GM19372 (cell line): ENCODE measurements at regions not wholly inside any gene's neighbourhood (a gene's known extent, or its start where the extent isn't known, plus 50 kb on each side); places are given as distances from the start of the nearest gene placed in this dataset.
"Not testable (repeated sequence)": the region's sequence is repeated elsewhere in the genome, so short reads cannot be mapped to it uniquely, and the experiment has no call there.

ENCODE experiments used
- ATAC-seq: cut with Tn5 transposase; IDR thresholded peaks from one replicate; pipeline ENCODE4 v1.9.1; 2021; ENCODE audit warnings: mild to moderate bottlenecking, low read depth, moderate library complexity; ENCODE audit not compliant: unreplicated experiment

GRCh38 chr1:80365359-80366021 is 1359.0 kb upstream of the ADGRL4 start:
- no peak for ATAC-seq

DNA sequence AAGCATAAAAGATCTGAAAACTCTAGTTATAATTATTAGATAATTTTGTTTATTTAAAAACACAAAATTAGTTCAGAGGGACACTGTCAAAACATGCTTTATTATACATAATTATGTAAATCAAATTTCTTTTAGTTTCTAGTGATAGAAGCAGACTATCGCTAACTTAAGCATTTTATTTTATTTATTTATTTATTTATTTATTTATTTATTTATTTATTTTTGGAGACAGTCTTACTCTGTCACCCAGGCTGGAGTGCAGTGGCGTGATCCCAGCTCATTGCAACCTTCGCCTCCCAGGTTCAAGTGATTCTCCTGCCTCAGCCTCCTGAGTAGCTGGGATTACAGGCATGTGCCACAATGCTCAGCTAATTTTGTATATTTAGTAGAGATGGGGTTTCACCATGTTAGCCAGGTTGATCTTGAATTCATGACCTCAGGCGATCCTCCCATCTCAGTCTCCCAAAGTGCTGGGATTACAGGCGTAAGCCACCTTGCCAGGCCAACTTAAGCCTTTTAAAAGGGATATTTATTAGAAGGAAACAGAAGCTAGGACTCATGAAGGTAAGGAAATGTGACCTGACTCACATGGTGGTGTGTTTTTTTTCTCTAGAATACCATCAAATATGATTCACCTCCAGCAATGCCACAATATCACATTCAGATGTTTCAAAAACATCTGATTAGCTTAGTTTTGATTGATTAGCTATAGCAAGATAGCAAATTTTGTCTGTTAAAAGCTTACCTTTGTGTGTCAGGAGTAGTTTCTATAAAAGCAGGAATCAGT is 1357.4 kb upstream of the ADGRL4 start:
- ATAC-seq: no peak

DNA sequence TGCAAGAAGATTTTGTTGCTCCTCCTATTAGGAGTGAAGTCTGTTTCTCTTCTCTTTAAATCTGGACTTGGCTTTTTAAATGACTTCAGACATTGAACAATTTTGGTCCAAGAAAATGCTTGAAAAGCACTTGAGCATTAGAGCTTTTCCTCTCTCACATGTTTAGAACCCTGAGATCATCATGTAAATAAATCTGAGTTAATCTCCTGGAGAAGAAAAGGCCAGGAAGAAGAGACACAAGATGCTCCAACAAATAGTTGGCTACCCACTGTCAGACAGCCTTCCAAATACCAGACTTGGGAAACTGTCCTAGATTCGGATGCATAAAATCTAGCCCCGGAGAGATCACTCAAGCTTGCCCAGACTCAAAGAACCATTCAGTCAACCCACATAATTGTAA is 1353.1 kb upstream of the ADGRL4 start:
- ATAC-seq: no peak

GRCh38 chr1:80349218-80349617 is 1342.7 kb upstream of the ADGRL4 start:
- ATAC-seq: no peak

- no peak for ATAC-seq
Observed at GRCh38 chr1:80341021-80341420, 1334.5 kb upstream of the ADGRL4 start.

DNA sequence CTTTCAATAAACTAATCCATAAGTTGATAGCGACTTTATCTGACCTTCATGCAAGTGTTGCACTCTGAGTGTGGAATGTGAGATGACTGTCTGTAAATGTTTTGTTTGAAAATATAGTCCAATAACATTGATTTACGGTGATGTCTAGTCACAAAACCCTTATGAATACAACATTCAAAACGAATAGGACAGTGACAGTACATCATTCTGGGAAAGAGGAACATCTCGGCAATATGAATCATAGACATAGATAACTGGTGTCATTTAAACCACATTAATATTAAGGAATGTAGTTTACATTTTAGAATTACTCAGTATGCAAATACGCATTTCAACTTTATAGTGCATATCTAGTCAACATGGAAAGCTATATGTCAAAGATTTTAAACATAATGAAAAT is 1311.6 kb upstream of the ADGRL4 start:
- no peak for ATAC-seq

DNA sequence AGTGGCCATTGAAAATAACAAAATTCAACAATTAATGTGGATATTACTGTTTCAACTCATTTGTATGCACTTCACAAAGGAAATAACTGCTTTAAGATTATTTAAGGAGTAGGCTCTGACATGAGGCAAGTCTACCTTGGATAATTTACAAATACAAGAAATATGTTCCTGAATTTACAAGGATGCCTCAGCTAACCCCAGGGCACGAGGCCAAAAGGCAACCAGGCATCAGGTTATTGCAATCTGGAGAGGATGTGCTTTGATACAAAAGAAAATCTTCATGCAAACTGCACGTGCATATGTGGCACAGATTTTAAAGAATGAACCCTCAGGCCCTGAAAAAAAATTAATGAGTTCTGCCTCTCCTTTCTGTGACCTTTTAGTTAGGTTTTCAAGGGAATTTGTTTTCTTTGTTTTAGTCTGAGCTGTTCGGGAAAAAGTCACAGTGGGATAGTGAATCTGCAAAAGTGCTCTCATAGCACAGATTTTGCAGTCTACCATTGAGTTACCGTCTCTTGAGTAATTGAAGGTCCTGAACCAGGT is 1304.2 kb upstream of the ADGRL4 start:
- ATAC-seq: no peak

DNA sequence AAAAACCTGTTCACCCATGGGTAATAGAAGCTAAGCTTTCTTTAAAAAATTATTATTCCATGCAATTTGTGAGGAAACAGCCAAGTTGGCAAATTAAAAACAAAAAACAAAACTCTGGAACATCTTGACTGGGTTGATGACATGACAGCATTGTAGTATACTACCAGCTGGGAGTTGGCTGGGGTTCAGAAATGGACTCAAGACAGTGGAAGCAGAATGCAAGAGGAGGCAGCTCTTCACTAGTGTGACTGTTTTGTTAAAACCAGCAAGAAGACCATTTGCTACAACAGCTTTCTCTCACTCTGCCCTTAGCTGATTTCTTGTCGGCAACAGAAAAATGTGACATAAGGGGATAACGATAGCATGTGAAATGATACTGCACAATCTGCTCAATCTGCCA is 1298.9 kb upstream of the ADGRL4 start:
- no peak for ATAC-seq

GRCh38 chr1:80293818-80294217 is 1287.3 kb upstream of the ADGRL4 start:
- no peak for ATAC-seq

GRCh38 chr1:80288750-80289149 is 1282.2 kb upstream of the ADGRL4 start:
- not testable (repeated sequence) for ATAC-seq

DNA sequence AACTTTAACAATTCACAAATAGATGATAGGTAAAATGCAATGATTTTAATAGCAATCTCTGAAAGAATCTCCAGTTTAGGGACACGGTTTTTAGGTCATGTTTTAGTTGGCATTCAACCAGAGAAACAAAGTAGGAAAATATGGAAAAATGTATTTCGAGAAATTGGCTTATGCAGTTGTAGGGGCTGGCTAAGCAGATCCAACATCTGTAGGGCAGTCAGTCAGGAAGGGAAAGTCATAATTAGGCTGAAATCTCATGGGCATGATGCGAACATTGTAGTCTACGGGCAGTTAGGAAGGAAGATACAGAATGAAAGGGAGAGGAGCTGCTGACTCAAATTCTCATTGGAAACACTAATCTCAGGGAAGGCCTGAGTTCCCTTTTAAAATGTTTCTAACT is 1276.0 kb upstream of the ADGRL4 start:
- no peak for ATAC-seq

GRCh38 chr1:80278936-80279335 is 1272.4 kb upstream of the ADGRL4 start:
- ATAC-seq: no peak

DNA sequence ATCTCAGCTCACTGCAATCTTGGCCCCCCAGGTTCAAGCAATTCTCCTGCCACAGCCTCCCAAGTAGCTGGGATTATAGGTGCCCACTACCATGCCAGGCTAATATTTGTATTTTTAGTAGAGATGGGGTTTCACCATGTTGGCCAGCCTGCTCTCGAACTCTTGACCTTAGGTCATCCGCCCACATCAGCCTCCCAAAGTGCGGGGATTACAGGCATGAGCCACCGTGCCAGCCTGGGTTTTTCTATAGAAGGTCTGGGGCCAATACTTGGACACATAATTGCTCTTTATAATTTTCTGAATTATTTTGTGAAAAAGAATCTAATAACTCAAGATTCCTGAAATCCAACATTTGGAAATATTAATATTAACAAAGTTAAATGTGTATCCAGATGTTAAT is 1267.7 kb upstream of the ADGRL4 start:
- ATAC-seq: no peak

DNA sequence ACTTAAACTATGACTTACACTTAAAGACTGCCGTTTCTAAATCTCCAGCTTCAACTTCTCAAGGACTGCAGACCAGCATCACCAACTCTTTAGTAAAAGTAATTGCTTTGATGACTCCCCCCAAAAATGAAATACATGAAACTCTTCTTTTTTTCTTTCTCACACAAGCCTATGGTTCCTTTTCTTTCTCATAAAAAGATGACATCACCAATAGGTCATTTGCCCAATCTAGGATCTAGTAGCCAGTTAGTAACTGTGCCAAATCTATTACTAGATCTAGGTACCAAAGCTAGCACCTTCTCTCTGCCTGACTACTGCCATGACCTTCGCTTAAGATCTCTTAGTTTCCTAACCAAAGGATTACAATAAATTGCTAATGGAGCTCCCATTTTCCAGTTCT is 1266.0 kb upstream of the ADGRL4 start:
- no peak for ATAC-seq

GRCh38 chr1:80258659-80259058 is 1252.1 kb upstream of the ADGRL4 start:
- no peak for ATAC-seq

GRCh38 chr1:80251591-80251990 is 1245.1 kb upstream of the ADGRL4 start:
- no peak for ATAC-seq

GRCh38 chr1:80251171-80251570 is 1244.6 kb upstream of the ADGRL4 start:
- ATAC-seq: no peak

DNA sequence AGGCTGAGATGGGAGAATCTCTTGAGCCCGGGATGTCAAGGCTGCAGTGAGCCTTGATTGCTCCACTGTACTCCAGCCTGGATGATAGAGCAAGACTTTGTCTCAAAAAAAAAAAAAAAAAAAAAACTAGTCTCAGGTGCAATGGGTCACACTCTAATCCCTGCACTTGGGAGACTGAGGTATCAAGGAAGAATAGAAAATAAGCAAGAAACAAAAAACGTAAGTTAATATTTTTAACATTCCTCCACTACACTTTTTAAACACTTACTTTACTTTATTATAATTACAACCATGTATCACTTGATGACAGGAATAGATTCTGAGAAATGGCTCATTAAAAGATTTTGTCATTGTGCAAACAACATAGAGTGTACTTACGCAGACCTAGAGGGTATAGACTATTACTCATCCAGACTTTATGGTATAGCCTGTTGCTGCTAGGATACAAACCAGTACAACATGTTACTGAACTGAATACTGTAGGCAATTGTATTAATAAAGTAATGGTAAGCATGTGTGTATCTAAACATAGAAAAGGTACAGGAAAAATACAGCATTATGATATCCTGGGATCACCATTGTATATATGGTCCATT is 1244.1 kb upstream of the ADGRL4 start:
- no peak for ATAC-seq

- no peak for ATAC-seq
Observed at GRCh38 chr1:80249699-80250098, 1243.2 kb upstream of the ADGRL4 start.

GRCh38 chr1:80248886-80249285 is 1242.4 kb upstream of the ADGRL4 start:
- no peak for ATAC-seq

GRCh38 chr1:80245813-80246212 is 1239.3 kb upstream of the ADGRL4 start:
- no peak for ATAC-seq

DNA sequence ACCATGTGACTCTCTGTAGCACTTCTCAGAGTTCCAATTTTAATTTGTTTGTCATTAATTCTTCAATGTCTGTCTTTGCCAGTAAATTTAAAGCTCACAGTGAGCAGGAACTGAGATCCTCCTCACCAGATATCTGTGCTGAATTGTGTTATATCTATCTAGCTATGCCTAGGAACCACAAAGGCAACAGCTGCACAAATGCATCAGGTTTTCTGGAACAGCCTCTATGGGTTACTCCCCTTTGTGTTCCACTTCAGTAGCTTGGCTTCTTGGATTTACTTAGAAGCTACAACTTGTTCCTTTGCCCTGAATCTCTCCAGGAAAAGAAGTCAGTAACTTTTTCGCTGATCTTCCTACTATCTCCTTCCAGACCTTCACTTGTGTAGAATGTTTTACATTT is 1237.8 kb upstream of the ADGRL4 start:
- no peak for ATAC-seq
